ENCODE measurements at regions not wholly inside any gene's neighbourhood (a gene's known extent, or its start where the extent isn't known, plus 50 kb on each side); places are given as distances from the start of the nearest gene placed in this dataset.

- TF ChIP-seq POLR2A (IDR thresholded peaks at IDR 0.05; ENCODE audit: low read depth, low read length): no peak; the same call in 1 of the 2 replicates
- TF ChIP-seq POLR2AphosphoS5 (IDR thresholded peaks at IDR 0.05; ENCODE audit: low read depth, low read length): no peak
- TF ChIP-seq TAF1 (IDR thresholded peaks at IDR 0.05; ENCODE audit: borderline replicate concordance, low read depth, low read length): no peak
Measured at GRCh38 chr1:25023826-25024225, 93.8 kb upstream of the RUNX3 start.

All from GM12892 (cell line).